ENCODE measurements at regions not wholly inside any gene's neighbourhood (a gene's known extent, or its start where the extent isn't known, plus 50 kb on each side); places are given as distances from the start of the nearest gene placed in this dataset.

DNA sequence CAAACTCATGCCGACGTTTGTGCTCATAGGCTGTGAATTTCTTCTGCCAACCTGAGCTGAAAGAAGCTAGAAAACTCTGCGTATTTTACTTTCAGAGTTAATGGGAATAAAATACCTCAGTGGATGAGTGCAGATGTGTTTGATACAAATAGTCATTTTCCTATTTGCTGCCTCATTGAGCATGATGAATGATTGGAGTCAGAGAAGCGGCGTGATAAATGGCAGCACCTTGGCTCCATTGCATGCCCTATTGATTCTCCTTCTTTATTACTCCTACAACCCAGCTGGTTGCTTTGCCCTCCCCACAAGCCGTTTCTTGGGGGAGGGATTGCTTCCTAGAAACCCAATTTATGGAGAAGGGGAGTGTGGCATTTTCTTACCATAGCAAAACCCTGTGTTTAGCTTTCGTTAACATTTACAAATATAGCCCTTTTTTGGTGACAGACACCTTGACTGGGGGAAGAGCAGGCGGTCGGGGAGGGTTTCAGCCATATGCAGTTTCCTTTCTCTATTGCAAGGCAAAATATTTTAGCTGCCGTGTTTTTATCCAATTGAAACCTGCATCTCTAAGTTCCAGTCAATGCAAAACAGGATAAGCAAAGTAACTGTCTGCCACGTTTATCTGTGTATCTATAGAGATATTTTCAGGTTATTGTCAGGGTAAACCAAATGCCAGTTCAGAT, 93.1 kb upstream of the TBCA start:
- Histone ChIP-seq H3K36me3 (no peaks in the 10 kb centered on the region), H3K9me3 (no peaks in the 10 kb centered on the region), H3K4me3 (no peak overlapping the region), H3K27me3 (peaks cover 0 to 12% (median 0%) of the 10 kb centered on the region in 7 donors), H3K4me1 (no peaks in the 10 kb centered on the region), H3K27ac (no peak overlapping the region)
- ATAC-seq (no peak), DNase-seq (no peak)
- TF ChIP-seq, protein P1, sequence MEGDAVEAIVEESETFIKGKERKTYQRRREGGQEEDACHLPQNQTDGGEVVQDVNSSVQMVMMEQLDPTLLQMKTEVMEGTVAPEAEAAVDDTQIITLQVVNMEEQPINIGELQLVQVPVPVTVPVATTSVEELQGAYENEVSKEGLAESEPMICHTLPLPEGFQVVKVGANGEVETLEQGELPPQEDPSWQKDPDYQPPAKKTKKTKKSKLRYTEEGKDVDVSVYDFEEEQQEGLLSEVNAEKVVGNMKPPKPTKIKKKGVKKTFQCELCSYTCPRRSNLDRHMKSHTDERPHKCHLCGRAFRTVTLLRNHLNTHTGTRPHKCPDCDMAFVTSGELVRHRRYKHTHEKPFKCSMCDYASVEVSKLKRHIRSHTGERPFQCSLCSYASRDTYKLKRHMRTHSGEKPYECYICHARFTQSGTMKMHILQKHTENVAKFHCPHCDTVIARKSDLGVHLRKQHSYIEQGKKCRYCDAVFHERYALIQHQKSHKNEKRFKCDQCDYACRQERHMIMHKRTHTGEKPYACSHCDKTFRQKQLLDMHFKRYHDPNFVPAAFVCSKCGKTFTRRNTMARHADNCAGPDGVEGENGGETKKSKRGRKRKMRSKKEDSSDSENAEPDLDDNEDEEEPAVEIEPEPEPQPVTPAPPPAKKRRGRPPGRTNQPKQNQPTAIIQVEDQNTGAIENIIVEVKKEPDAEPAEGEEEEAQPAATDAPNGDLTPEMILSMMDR (IDR thresholded peaks at IDR 0.05), result no peak
- WGBS, 2 donors, result 82 to 83% methylated on average over 11 of the region's 11 CpGs
- intact Hi-C loops (cut with DNase I), result no loop called here

DNA sequence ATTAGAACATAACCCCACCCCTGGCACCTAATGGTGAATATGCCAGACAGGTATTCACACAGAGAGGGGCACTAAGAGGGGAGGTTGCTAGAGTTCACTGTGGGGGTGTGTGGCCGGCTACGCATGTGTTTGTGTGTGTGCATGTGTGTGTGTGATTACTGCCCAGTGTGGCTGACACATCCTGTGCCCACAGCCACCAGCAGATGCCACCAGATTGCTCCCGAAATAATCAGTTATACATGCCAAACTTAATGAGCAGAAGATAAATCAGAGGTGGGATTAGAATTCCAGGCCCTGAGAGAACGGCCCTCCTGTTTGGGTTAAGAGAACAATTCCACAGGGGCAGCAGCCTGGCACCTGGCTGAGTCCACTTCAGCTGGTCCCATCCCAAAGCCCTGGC, 91.8 kb upstream of the TBCA start:
- H3K4me3 ChIP-seq, result no peak overlapping the region
- H3K4me1 ChIP-seq, result no peaks in the 10 kb centered on the region
- TF ChIP-seq, protein P1 (IDR thresholded peaks at IDR 0.05), result no peak
- 73 to 76% methylated on average over 4 of the region's 4 CpGs for WGBS, 2 donors
- H3K36me3 ChIP-seq, result no peaks in the 10 kb centered on the region
- intact Hi-C loops (cut with DNase I), result no loop called here
- H3K9me3 ChIP-seq, result no peaks in the 10 kb centered on the region
- no peak for DNase-seq
- H3K27ac ChIP-seq, result no peak overlapping the region
- ATAC-seq, result no peak
- H3K27me3 ChIP-seq, result peaks cover 0 to 12% (median 0%) of the 10 kb centered on the region in 7 donors

DNA sequence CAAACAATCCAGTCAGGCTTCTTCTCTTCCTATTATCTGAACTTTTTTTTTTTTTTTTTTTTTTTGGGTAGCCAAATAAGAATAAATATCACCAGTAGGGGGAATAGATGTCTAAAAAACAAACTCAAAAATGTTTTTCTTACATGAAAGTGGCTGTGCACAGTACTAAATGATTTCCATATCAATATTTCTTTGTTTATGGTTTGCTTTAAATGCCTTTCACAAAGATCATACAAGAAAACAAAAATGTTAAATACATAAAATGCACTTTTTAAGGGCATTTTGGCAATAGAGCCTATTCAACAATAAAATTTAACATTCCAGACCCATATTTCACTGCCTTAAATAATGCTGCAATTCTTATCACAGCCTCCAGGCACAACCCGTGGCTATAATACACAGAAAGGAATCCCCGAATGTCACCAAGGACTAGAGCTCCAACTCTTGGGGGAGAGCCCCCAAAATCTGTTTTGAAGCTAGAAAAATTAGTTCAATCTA, 91.1 kb upstream of the TBCA start:
- TF ChIP-seq, protein P1 (IDR thresholded peaks at IDR 0.05), result peak in 5 of 9 donors; percentile 11 to 34 (median 19)
- H3K4me3 ChIP-seq, result no peak overlapping the region
- 35 to 44% methylated on average over 2 of the region's 2 CpGs for WGBS, 2 donors
- DNase-seq (no peak), ATAC-seq (no peak)
- H3K36me3 ChIP-seq, result no peaks in the 10 kb centered on the region
- no peaks in the 10 kb centered on the region for H3K4me1 ChIP-seq
- H3K9me3 ChIP-seq, result no peaks in the 10 kb centered on the region
- intact Hi-C loops (cut with DNase I), result no loop called here
- peaks cover 0 to 12% (median under 1%) of the 10 kb centered on the region in 7 donors for H3K27me3 ChIP-seq
- H3K27ac ChIP-seq, result no peak overlapping the region

DNA sequence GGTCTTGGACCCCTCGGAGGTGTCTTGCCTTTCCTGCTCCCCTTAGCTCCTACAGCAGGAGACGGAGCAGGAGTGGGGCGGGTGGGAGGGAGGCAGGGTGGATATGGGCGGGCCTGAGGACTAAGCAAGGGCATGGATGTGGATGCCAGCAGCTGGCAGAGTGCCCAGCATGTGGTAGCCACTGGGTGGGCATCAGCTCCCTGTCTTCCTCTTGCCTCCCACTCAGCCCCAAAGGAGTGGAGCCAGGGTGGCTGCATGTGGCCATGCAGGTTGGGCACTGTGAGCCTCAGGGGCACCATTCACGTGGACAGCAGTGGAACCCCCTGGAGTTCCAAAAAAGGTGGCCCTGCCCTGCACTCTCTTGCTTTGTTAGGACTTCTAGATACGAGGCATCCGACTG, 90.1 kb upstream of the TBCA start:
- TF ChIP-seq, protein P1 (IDR thresholded peaks at IDR 0.05), result no peak
- H3K9me3 ChIP-seq, result no peaks in the 10 kb centered on the region
- H3K27me3 ChIP-seq, result peaks cover 0 to 12% (median 3%) of the 10 kb centered on the region in 7 donors
- H3K27ac ChIP-seq, result no peak overlapping the region
- H3K4me3 ChIP-seq, result no peak overlapping the region
- no peak for ATAC-seq
- no peak for DNase-seq
- 87 to 92% methylated on average over 7 of the region's 7 CpGs for WGBS, 2 donors
- H3K36me3 ChIP-seq, result no peaks in the 10 kb centered on the region
- intact Hi-C loops (cut with DNase I), result no loop called here
- H3K4me1 ChIP-seq, result no peaks in the 10 kb centered on the region
